HepG2 (cell line): ENCODE measurements at regions not wholly inside any gene's neighbourhood (a gene's known extent, or its start where the extent isn't known, plus 50 kb on each side); places are given as distances from the start of the nearest gene placed in this dataset.

Experiments
- ATAC-seq: fragments of 200-7000 bp; cut with Tn5 transposase; 3 replicates; pipeline ENCODE4 v1.9.1; 2020; ENCODE audit warnings: mild to moderate bottlenecking, moderate library complexity
- BruUV-seq: library from RNA; stranded (reverse); fragments of 400-500 nt; replicated peaks from 2 replicates; lab custom pipeline; 2021; lab: Mats Ljungman, UMichigan
- CTCF ChIA-PET: fragments of 300-600 bp; formaldehyde crosslinking; extraction: SDS; loops from one replicate; lab custom pipeline; 2021; ENCODE audit warnings: low total read pairs, inconsistent platforms, low intra/inter-chr PET ratio; lab: Yijun Ruan, JAX
- POLR2A ChIA-PET: fragments of 350-600 bp; sonication (Branson Sonifier 250); formaldehyde crosslinking; loops from one replicate; lab custom pipeline; 2020; ENCODE audit warnings: antibody characterized with exemption, inconsistent platforms; lab: Yijun Ruan, JAX
- DNase-seq: peaks from one replicate; pipeline ENCODE4 v3.0.0-alpha.2; 2015; ENCODE audit warnings: low spot score
- FAIRE-seq: peaks from 3 replicates; lab custom pipeline; 2011; peaks lifted over from hg19 to GRCh38; lab: Jason Lieb, UNC
- H2AFZ ChIP-seq: one replicate; pipeline ENCODE4 v1.6.1; 2011; ENCODE audit warnings: low read length, inconsistent platforms
- H3K27ac ChIP-seq: fragments of 300-600 bp; 3 replicates; pipeline ENCODE4 v1.8.0; 2011; ENCODE audit warnings: mixed run types, mild to moderate bottlenecking, mixed read lengths, low read length, inconsistent platforms; ENCODE audit not compliant: insufficient read depth; ENCODE audit errors: extremely low read length
- H3K27me3 ChIP-seq, 2 experiments: fragments of 200-600 bp in 1 of 2; 2 replicates in 1 of 2; 3 replicates in 1 of 2; pipeline versions ENCODE4 v1.6.0 to v1.8.0; 2011; ENCODE audit warnings: low read length in 2 of 2, mild to moderate bottlenecking in 2 of 2, moderate library complexity in 2 of 2, inconsistent platforms in 1 of 2; ENCODE audit not compliant: insufficient read depth in 2 of 2, control insufficient read depth in 1 of 2
- H3K36me3 ChIP-seq, 2 experiments: fragments of 200-600 bp in 1 of 2; replicated peaks in 1 of 2; 2 replicates in 1 of 2; 3 replicates in 1 of 2; pipeline versions ENCODE4 v1.5.1 to v1.8.0; 2011; ENCODE audit warnings: low read length in 2 of 2, inconsistent platforms in 1 of 2; ENCODE audit not compliant: insufficient read depth in 2 of 2, control insufficient read depth in 1 of 2
- H3K4me1 ChIP-seq: 2 replicates; pipeline ENCODE4 v1.5.1; 2012; ENCODE audit warnings: low read length, inconsistent platforms; ENCODE audit not compliant: insufficient read depth
- H3K4me2 ChIP-seq: 2 replicates; pipeline ENCODE4 v1.6.0; 2011; ENCODE audit warnings: low read depth, low read length, inconsistent platforms
- H3K4me3 ChIP-seq, 3 experiments: fragments of 200-600 bp in 1 of 3; sonication (generic), shearing (Covaris generic) in 1 of 3; replicated peaks in 1 of 3; 2 replicates each; pipeline ENCODE4 v1.5.1; 2011 to 2016; ENCODE audit warnings: low read length in 3 of 3, inconsistent platforms in 2 of 3, low read depth in 2 of 3, mild to moderate bottlenecking in 2 of 3, control low read depth in 1 of 3, mixed read lengths in 1 of 3; ENCODE audit not compliant: insufficient read depth in 1 of 3
- H3K79me2 ChIP-seq: one replicate; pipeline ENCODE4 v1.6.1; 2011; ENCODE audit warnings: low read length, inconsistent platforms; ENCODE audit not compliant: insufficient read depth
- H3K9ac ChIP-seq: 2 replicates; pipeline ENCODE4 v1.6.0; 2011; ENCODE audit warnings: mild to moderate bottlenecking, low read depth, low read length, inconsistent platforms; ENCODE audit not compliant: insufficient read depth
- H3K9me3 ChIP-seq: 2 replicates; pipeline ENCODE4 v1.5.1; 2012; ENCODE audit warnings: mild to moderate bottlenecking, low read length
- H4K20me1 ChIP-seq: 2 replicates; pipeline ENCODE4 v1.6.0; 2011; ENCODE audit warnings: inconsistent platforms, mild to moderate bottlenecking, low read length, moderate library complexity; ENCODE audit not compliant: insufficient read depth
- AGO1 ChIP-seq: fragments of 200-400 bp; formaldehyde crosslinking; IDR thresholded peaks from 2 replicates; pipeline ENCODE4 v1.6.1; 2017; ENCODE audit warnings: mild to moderate bottlenecking, low read depth, low read length, moderate library complexity; ENCODE audit not compliant: poor library complexity, severe bottlenecking
- GATAD2A ChIP-seq: IDR thresholded peaks from 2 replicates; pipeline ENCODE4 v1.6.1; 2016
- HOXA3 ChIP-seq: sonication (generic); formaldehyde crosslinking; IDR thresholded peaks from 2 replicates; pipeline ENCODE4 v1.5.0; 2020; ENCODE audit warnings: missing genetic modification reagents
- IRF2 ChIP-seq: IDR thresholded peaks from 2 replicates; pipeline ENCODE4 v1.6.1; 2018; ENCODE audit warnings: missing genetic modification reagents, missing compliant biosample characterization
- KLF6 ChIP-seq: IDR thresholded peaks from 2 replicates; pipeline ENCODE4 v1.8.0; 2016; ENCODE audit warnings: missing biosample characterization, missing genetic modification reagents
- MTF2 ChIP-seq: sonication (generic); formaldehyde crosslinking; IDR thresholded peaks from 2 replicates; pipeline ENCODE4 v1.5.0; 2020; ENCODE audit warnings: missing genetic modification reagents, borderline replicate concordance
- NFE2L2 ChIP-seq: fragments of 150-350 bp; IDR thresholded peaks from 2 replicates; pipeline ENCODE4 v1.6.1; 2014; ENCODE audit warnings: low read length
- NKX3-1 ChIP-seq: sonication (generic); formaldehyde crosslinking; IDR thresholded peaks from 2 replicates; pipeline ENCODE4 v1.5.0; 2020; ENCODE audit warnings: missing genetic modification reagents
- NRL ChIP-seq: sonication (generic); formaldehyde crosslinking; IDR thresholded peaks from 2 replicates; pipeline ENCODE4 v1.5.0; 2020; ENCODE audit warnings: missing genetic modification reagents, mild to moderate bottlenecking, moderate library complexity, borderline replicate concordance
- SAP130 ChIP-seq: IDR thresholded peaks from 2 replicates; pipeline ENCODE4 v1.6.1; 2016; ENCODE audit warnings: low read depth
- TAF15 ChIP-seq: fragments of 200-400 bp; formaldehyde crosslinking; IDR thresholded peaks from one replicate; pipeline ENCODE4 v1.6.1; 2018; ENCODE audit warnings: mild to moderate bottlenecking, low read depth, low read length; ENCODE audit not compliant: poor library complexity, severe bottlenecking
- ZFP36L2 ChIP-seq: sonication (generic); formaldehyde crosslinking; IDR thresholded peaks from 2 replicates; pipeline ENCODE4 v1.4.0; 2020; ENCODE audit warnings: missing genetic modification reagents
- ZNF180 ChIP-seq: sonication (generic); formaldehyde crosslinking; IDR thresholded peaks from 2 replicates; pipeline ENCODE4 v1.4.0; 2020; ENCODE audit warnings: low read depth, missing genetic modification reagents, borderline replicate concordance
- ZNF562 ChIP-seq: sonication (generic); formaldehyde crosslinking; IDR thresholded peaks from 2 replicates; pipeline ENCODE4 v1.8.0; 2022; ENCODE audit warnings: missing genetic modification reagents, borderline replicate concordance
- ZNF652 ChIP-seq: IDR thresholded peaks from 2 replicates; pipeline ENCODE4 v1.6.1; 2016; ENCODE audit warnings: low read depth, borderline replicate concordance
- ZNF747 ChIP-seq: sonication (generic); formaldehyde crosslinking; IDR thresholded peaks from 2 replicates; pipeline ENCODE4 v1.8.1; 2023; ENCODE audit warnings: missing genetic modification reagents, mild to moderate bottlenecking, borderline replicate concordance
- WGBS: methylation state at CpG from one replicate; pipeline ENCODE4 v1.1.6; 2017; ENCODE audit warnings: low lambda C conversion rate; 5-methylcytosine and 5-hydroxymethylcytosine counted together
- in situ Hi-C: cut with HindIII; loops from 2 replicates; pipeline ENCODE4 v1.10.0; 2017; ENCODE audit warnings: low pct_unique_long_range_greater_than_20kb; ENCODE audit not compliant: extremely low pct_ligation_motif_present
- intact Hi-C: fragments of 100-400 bp; cut with micrococcal nuclease; formaldehyde crosslinking; loops from one replicate; pipeline ENCODE4 v1.10.0; 2022; ENCODE audit not compliant: unreplicated experiment

- Histone ChIP-seq H3K27ac (no peak overlapping the region), H2AFZ (no peak overlapping the region), H3K79me2 (no peaks in the 10 kb centered on the region), H4K20me1 (no peaks in the 10 kb centered on the region), H3K4me1 (0 out of 2 replicates have a peak, but pooled peaks cover 5% of the 10 kb centered on the region), H3K9ac (no peak overlapping the region), H3K36me3 (no peaks in the 10 kb centered on the region), H3K4me3 (no peak overlapping the region), H3K9me3 (peaks cover 25% of the 10 kb centered on the region), H3K27me3 (peaks cover 3% of the 10 kb centered on the region in 2 experiments; a peak in 1 of 5 replicates), H3K4me2 (no peak overlapping the region)
- ATAC-seq: no peak
- no peak for TF ChIP-seq ZNF652
- no peak for TF ChIP-seq IRF2 (CRISPR knock-in tag)
- no peak for TF ChIP-seq GATAD2A
- TF ChIP-seq ZNF747 (CRISPR knock-in tag): no peak
- no peak for TF ChIP-seq HOXA3 (CRISPR knock-in tag)
- no peak for TF ChIP-seq ZFP36L2
- no peak for TF ChIP-seq SAP130
- no peak for TF ChIP-seq NKX3-1
- no peak for TF ChIP-seq ZNF180 (CRISPR knock-in tag)
- TF ChIP-seq NFE2L2: no peak
- no peak for TF ChIP-seq TAF15
- no peak for TF ChIP-seq MTF2 (CRISPR knock-in tag)
- no peak for TF ChIP-seq NRL
- TF ChIP-seq KLF6: no peak
- TF ChIP-seq AGO1: no peak
- TF ChIP-seq ZNF562 (CRISPR knock-in tag): no peak
- ChIA-PET CTCF (no interaction called here), POLR2A (no interaction called here)
- 36% methylated on average over 10 of the region's 10 CpGs for WGBS
- in situ Hi-C loops: no loop called here
- intact Hi-C loops: no loop called here
- no TSS peak for BruUV-seq
- DNase-seq: no peak
- no peak for FAIRE-seq
Observed at GRCh38 chr20:57922706-57923105, 212.9 kb upstream of the PMEPA1 start.
